CD14-positive monocyte (primary cell): ENCODE measurements at regions not wholly inside any gene's neighbourhood (a gene's known extent, or its start where the extent isn't known, plus 50 kb on each side); places are given as distances from the start of the nearest gene placed in this dataset.

ENCODE experiments used
- DNase-seq, 3 donors: peaks; one replicate each; pipeline ENCODE4 v3.0.0-alpha.2; 2011 to 2022
- H2AFZ ChIP-seq: 2 replicates; pipeline ENCODE4 v1.6.0; 2012; ENCODE audit warnings: mild to moderate bottlenecking, low read depth, low read length, inconsistent platforms; ENCODE audit not compliant: insufficient read depth, poor library complexity, severe bottlenecking
- H3K27ac ChIP-seq, 2 donors: 1 replicate in 1 of 2; 2 replicates in 1 of 2; pipeline ENCODE4 v1.5.1; 2012 to 2013; ENCODE audit warnings: low read length in 2 of 2, control low read depth in 1 of 2, inconsistent platforms in 1 of 2, low read depth in 1 of 2, mild to moderate bottlenecking in 1 of 2
- H3K27me3 ChIP-seq, 2 donors: one replicate each; pipeline versions ENCODE4 v1.6.0 to v1.6.1; 2011 to 2013; ENCODE audit warnings: low read length in 2 of 2; ENCODE audit not compliant: control insufficient read depth in 2 of 2, insufficient read depth in 2 of 2
- H3K36me3 ChIP-seq, 2 donors: replicated peaks in 1 of 2; 1 replicate in 1 of 2; 2 replicates in 1 of 2; pipeline versions ENCODE4 v1.5.1 to v1.6.1; 2012 to 2013; ENCODE audit warnings: low read length in 2 of 2, control low read depth in 1 of 2, inconsistent platforms in 1 of 2, mild to moderate bottlenecking in 1 of 2; ENCODE audit not compliant: insufficient read depth in 2 of 2, control insufficient read depth in 1 of 2
- H3K4me1 ChIP-seq, 2 donors: 1 replicate in 1 of 2; 2 replicates in 1 of 2; pipeline versions ENCODE4 v1.5.1 to v1.6.1; 2012 to 2013; ENCODE audit warnings: low read length in 2 of 2, control low read depth in 1 of 2, inconsistent platforms in 1 of 2, mild to moderate bottlenecking in 1 of 2, moderate library complexity in 1 of 2; ENCODE audit not compliant: insufficient read depth in 2 of 2, control insufficient read depth in 1 of 2
- H3K4me2 ChIP-seq: replicated peaks from 2 replicates; pipeline ENCODE3; 2012; ENCODE audit warnings: low read length, moderate library complexity, mild to moderate bottlenecking; ENCODE audit not compliant: poor library complexity, severe bottlenecking; ENCODE audit errors: extremely low read depth
- H3K4me3 ChIP-seq, 3 experiments: fragments of 200-600 bp in 1 of 3; sonication (generic) in 1 of 3; replicated peaks in 1 of 3; 1 replicate in 2 of 3; 2 replicates in 1 of 3; pipeline ENCODE4 v1.5.1; 2011 to 2013; ENCODE audit warnings: low read length in 3 of 3, mild to moderate bottlenecking in 3 of 3, control low read depth in 2 of 3, low read depth in 2 of 3, inconsistent platforms in 1 of 3, moderate library complexity in 1 of 3
- H3K79me2 ChIP-seq: 2 replicates; pipeline ENCODE4 v1.6.0; 2012; ENCODE audit warnings: mild to moderate bottlenecking, control low read depth, inconsistent platforms, low read length, moderate library complexity; ENCODE audit not compliant: insufficient read depth
- H3K9ac ChIP-seq: 2 replicates; pipeline ENCODE4 v1.6.0; 2017; ENCODE audit warnings: low read length, mild to moderate bottlenecking; ENCODE audit not compliant: insufficient read depth, poor library complexity, severe bottlenecking
- H3K9me3 ChIP-seq, 2 donors: replicated peaks in 1 of 2; 1 replicate in 1 of 2; 2 replicates in 1 of 2; pipeline versions ENCODE4 v1.5.1 to v1.6.1; 2012 to 2013; ENCODE audit warnings: low read length in 2 of 2, control low read depth in 1 of 2; ENCODE audit not compliant: control insufficient read depth in 1 of 2, insufficient read depth in 1 of 2
- H4K20me1 ChIP-seq: 2 replicates; pipeline ENCODE4 v1.6.0; 2012; ENCODE audit warnings: mild to moderate bottlenecking, low read length, control low read depth, moderate library complexity; ENCODE audit not compliant: insufficient read depth
- H3K27ac Mint-ChIP-seq, 7 donors: one replicate each; pipeline ENCODE4 v1.8.0; 2020; ENCODE audit warnings: mild to moderate bottlenecking in 7 of 7, mixed read lengths in 7 of 7, moderate library complexity in 6 of 7, inconsistent platforms in 2 of 7
- H3K27me3 Mint-ChIP-seq, 3 donors: one replicate each; pipeline ENCODE4 v1.8.0; 2021 to 2022; ENCODE audit warnings: low read depth in 3 of 3, mild to moderate bottlenecking in 3 of 3, mixed read lengths in 3 of 3, moderate library complexity in 3 of 3, inconsistent platforms in 1 of 3
- H3K36me3 Mint-ChIP-seq, 2 donors: one replicate each; pipeline ENCODE4 v1.8.0; 2020; ENCODE audit warnings: mixed read lengths in 2 of 2, inconsistent platforms in 1 of 2, mild to moderate bottlenecking in 1 of 2
- H3K4me1 Mint-ChIP-seq: one replicate; pipeline ENCODE4 v1.8.0; 2020; ENCODE audit warnings: mild to moderate bottlenecking, mixed read lengths
- H3K4me3 Mint-ChIP-seq, 2 donors: one replicate each; pipeline ENCODE4 v1.8.0; 2020; ENCODE audit warnings: mild to moderate bottlenecking in 2 of 2, mixed read lengths in 2 of 2, moderate library complexity in 1 of 2
- H3K9me3 Mint-ChIP-seq, 7 donors: one replicate each; pipeline ENCODE4 v1.8.0; 2020 to 2022; ENCODE audit warnings: mixed read lengths in 7 of 7, mild to moderate bottlenecking in 6 of 7, moderate library complexity in 6 of 7, inconsistent platforms in 2 of 7
- CTCF ChIP-seq: fragments of 200-600 bp; IDR thresholded peaks from one replicate; pipeline ENCODE4 v1.8.0; 2022; ENCODE audit warnings: antibody characterized with exemption, mild to moderate bottlenecking
- WGBS: methylation state at CpG from one replicate; pipeline ENCODE4 v1.1.5; 2013; ENCODE audit warnings: missing lambda C conversion rate; ENCODE audit not compliant: insufficient coverage; 5-methylcytosine and 5-hydroxymethylcytosine counted together
- intact Hi-C, 2 donors: fragments of 100-400 bp; cut with micrococcal nuclease; formaldehyde crosslinking; loops; one replicate each; pipeline versions ENCODE4 v1.15.0 to v1.15.1; 2023

- H3K79me2 ChIP-seq: no peaks in the 10 kb centered on the region
- H3K4me3 ChIP-seq: no peak overlapping the region
- no peaks in the 10 kb centered on the region for H3K36me3 ChIP-seq
- no peak overlapping the region for H3K4me3 Mint-ChIP-seq
- peaks cover 16 to 19% of the 10 kb centered on the region in 2 donors for H3K9me3 ChIP-seq
- no peak overlapping the region for H2AFZ ChIP-seq
- no peak overlapping the region for H3K4me2 ChIP-seq
- peaks cover 1 to 11% (median 6%) of the 10 kb centered on the region in 7 donors for H3K9me3 Mint-ChIP-seq
- H3K27ac ChIP-seq: no peak overlapping the region
- no peak for TF ChIP-seq CTCF
- H3K9ac ChIP-seq: no peak overlapping the region
- no peaks in the 10 kb centered on the region for H3K4me1 Mint-ChIP-seq
- no peaks in the 10 kb centered on the region for H4K20me1 ChIP-seq
- H3K36me3 Mint-ChIP-seq: no peaks in the 10 kb centered on the region
- peaks cover 0 to 2% (median 0%) of the 10 kb centered on the region in 3 donors for H3K27me3 Mint-ChIP-seq
- no peaks in the 10 kb centered on the region for H3K27me3 ChIP-seq
- no peak for DNase-seq
- no peaks in the 10 kb centered on the region for H3K4me1 ChIP-seq
- intact Hi-C loops: no loop called here
- WGBS: 90% methylated on average over 7 of the region's 7 CpGs
- no peak overlapping the region for H3K27ac Mint-ChIP-seq
Observed at GRCh38 chr10:57094965-57095364, 733.9 kb upstream of the ZWINT start.

GRCh38 chr10:57094083-57094482, 733.0 kb upstream of the ZWINT start:
- no peaks in the 10 kb centered on the region for H3K27me3 ChIP-seq
- DNase-seq: no peak
- no peak overlapping the region for H3K9ac ChIP-seq
- no peaks in the 10 kb centered on the region for H3K4me1 ChIP-seq
- Mint-ChIP-seq H3K4me1 (no peaks in the 10 kb centered on the region), H3K9me3 (peaks cover 1 to 11% (median 6%) of the 10 kb centered on the region in 7 donors), H3K27ac (no peak overlapping the region), H3K27me3 (peaks cover 0 to 2% (median 0%) of the 10 kb centered on the region in 3 donors), H3K4me3 (no peak overlapping the region), H3K36me3 (no peaks in the 10 kb centered on the region)
- H2AFZ ChIP-seq: no peak overlapping the region
- no peaks in the 10 kb centered on the region for H3K36me3 ChIP-seq
- H3K4me3 ChIP-seq: no peak overlapping the region
- H3K4me2 ChIP-seq: no peak overlapping the region
- no peak overlapping the region for H3K27ac ChIP-seq
- H4K20me1 ChIP-seq: no peaks in the 10 kb centered on the region
- intact Hi-C loops: no loop called here
- no peaks in the 10 kb centered on the region for H3K79me2 ChIP-seq
- no peak for TF ChIP-seq CTCF
- peaks cover 16 to 19% of the 10 kb centered on the region in 2 donors for H3K9me3 ChIP-seq
